Mammary epithelial cell (primary cell): ENCODE measurements at regions not wholly inside any gene's neighbourhood (a gene's known extent, or its start where the extent isn't known, plus 50 kb on each side); places are given as distances from the start of the nearest gene placed in this dataset.

Experiments
- CTCF ChIP-seq, 2 donors: IDR thresholded peaks in 1 of 2; conservative IDR thresholded peaks in 1 of 2; 2 replicates each; pipeline ENCODE4 v1.5.1; 2011 to 2012; ENCODE audit warnings: inconsistent platforms in 2 of 2, low read length in 2 of 2, mild to moderate bottlenecking in 2 of 2, control low read depth in 1 of 2, low read depth in 1 of 2; ENCODE audit not compliant: insufficient read depth in 1 of 2; ENCODE audit errors: extremely low read depth in 1 of 2
- EZH2 ChIP-seq: IDR thresholded peaks from 2 replicates; pipeline ENCODE4 v1.6.1; 2012; ENCODE audit warnings: low read length, inconsistent platforms, borderline replicate concordance

DNA sequence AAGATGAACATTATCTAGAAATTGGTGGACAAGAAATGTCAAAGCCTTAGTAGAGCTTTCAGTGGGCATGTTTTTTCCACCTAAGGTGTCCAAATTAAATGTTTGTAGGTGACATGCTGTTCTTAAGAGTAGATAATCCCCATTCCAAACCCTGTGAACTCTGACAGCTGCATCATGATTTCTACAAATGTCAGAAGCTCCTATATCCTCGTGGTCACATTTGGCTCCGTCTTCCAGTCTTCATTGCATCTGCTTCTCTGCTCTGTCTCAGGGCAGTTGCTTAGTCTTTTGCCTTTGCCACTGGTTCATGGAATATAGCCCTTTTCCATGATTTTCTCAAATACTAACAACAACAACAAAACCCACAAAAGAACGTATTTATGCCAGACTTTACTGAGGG, 234.5 kb downstream of the DLEU7 start:
- TF ChIP-seq EZH2 (no peak), CTCF (conservative IDR thresholded peaks at IDR 0.05 in 1 of 2, IDR thresholded peaks at IDR 0.05 in 1 of 2; ENCODE audit: extremely low read depth in 1 of 2, insufficient read depth in 1 of 2, low read depth in 1 of 2, low read length in 2 of 2) (no peak)
